RWPE1 (cell line): ENCODE measurements at regions not wholly inside any gene's neighbourhood (a gene's known extent, or its start where the extent isn't known, plus 50 kb on each side); places are given as distances from the start of the nearest gene placed in this dataset.

Experiments
- CTCF ChIA-PET: fragments of 350-600 bp; sonication (Branson Sonifier 250); formaldehyde crosslinking; extraction: SDS; loops from one replicate; lab custom pipeline; 2021; lab: Yijun Ruan, JAX
- POLR2A ChIA-PET: fragments of 400-600 bp; formaldehyde crosslinking; extraction: SDS; loops from one replicate; lab custom pipeline; 2020; ENCODE audit warnings: antibody characterized with exemption; ENCODE audit not compliant: low non-redundant PET; lab: Yijun Ruan, JAX
- DNase-seq: peaks from one replicate; pipeline ENCODE4 v3.0.0; 2012; ENCODE audit warnings: low spot score
- H3K27ac ChIP-seq: fragments of 450-650 bp; 2 replicates; pipeline ENCODE4 v1.5.1; 2017
- CTCF ChIP-seq: fragments of 450-650 bp; conservative IDR thresholded peaks from 2 replicates; pipeline ENCODE4 v1.5.1; 2017; ENCODE audit warnings: low read depth, mild to moderate bottlenecking

DNA sequence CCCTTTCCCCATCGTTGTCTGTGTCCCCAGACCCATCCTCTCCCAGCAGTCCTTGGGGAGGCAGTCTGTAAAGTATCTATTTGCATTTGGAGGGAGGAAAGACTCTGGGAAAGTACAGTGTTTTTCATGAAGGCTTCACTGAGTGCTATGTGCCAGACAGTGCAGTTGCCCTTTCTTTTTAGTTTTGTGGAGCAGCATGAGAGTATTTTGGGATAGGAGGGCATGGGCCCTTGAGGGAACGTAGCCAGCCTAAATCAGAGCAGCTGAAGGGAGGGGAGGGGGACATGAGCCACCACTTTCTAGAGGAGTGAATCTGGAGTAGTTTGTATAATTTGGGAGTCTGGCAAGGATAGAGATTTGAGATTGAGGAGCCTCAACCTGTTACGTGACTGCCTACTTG lies 404.0 kb upstream of the KAZN start:
- TF ChIP-seq CTCF = no peak
- ChIA-PET CTCF (no interaction called here), POLR2A (no interaction called here)

GRCh38 chr1:14205066-14205465 lies 393.4 kb upstream of the KAZN start:
- ChIA-PET POLR2A (no interaction called here), CTCF (interaction anchor here (0.6 kb wide), 1 partner anchor 246 kb away, joined by 4 read pairs; no protein-coding TSS in a partner anchor)
- no peak for DNase-seq
- no peak overlapping the region for H3K27ac ChIP-seq
- no peak for TF ChIP-seq CTCF

More for the DNA sequence above, 404.0 kb upstream of the KAZN start:
- H3K27ac ChIP-seq = no peak overlapping the region
- no peak for DNase-seq

DNA sequence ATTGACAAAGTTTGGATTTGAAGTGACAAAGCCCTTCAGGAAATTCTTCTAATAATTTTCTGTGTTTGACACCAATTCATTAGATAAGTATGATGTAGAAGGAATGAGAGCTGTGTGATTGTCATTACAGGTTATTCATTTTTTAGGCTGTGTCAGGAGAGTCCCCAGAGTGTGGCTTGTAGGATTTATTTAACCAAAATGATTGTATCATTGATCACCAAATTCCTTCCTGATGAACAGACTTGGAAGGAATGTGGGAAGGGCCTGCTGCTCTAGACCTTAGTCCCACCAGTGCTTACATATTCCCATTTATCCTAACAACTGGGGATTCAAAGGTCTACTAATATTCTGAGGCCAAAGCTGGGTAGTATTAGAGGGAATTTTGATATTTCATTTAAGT lies 383.3 kb upstream of the KAZN start:
- POLR2A ChIA-PET = no interaction called here
- CTCF ChIA-PET = interaction anchor here (0.6 kb wide), 1 partner anchor 287 kb away, joined by 3 read pairs; no protein-coding TSS in a partner anchor

DNA sequence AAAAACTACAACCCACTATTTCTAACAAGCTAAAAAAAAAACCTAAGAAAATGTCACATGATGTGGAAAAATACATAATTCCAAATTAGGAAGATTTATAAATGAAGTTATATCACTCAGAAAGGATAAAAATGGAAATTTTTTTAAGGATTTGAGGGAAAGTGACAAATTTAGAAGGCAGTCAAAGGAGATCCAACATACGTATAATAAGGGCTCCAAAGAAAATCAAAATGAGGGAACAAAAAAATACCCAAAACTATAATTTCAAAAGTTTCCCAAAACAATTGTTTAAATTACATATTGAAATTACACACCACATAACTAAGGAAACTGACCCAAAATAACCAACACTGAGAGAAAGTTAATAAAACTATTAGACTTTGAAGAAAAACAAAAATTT lies 381.1 kb upstream of the KAZN start:
- no peak for TF ChIP-seq CTCF
- POLR2A ChIA-PET = no interaction called here
- CTCF ChIA-PET = no interaction called here
- no peak overlapping the region for H3K27ac ChIP-seq
- DNase-seq = no peak

More for the DNA sequence above, 383.3 kb upstream of the KAZN start:
- DNase-seq = peak; percentile 50
- no peak for TF ChIP-seq CTCF
- H3K27ac ChIP-seq = no peak overlapping the region

- TF ChIP-seq CTCF = no peak
- ChIA-PET CTCF (interaction anchor here (0.6 kb wide), 1 partner anchor 58 kb away, joined by 6 read pairs; no protein-coding TSS in a partner anchor), POLR2A (no interaction called here)
- H3K27ac ChIP-seq = no peak overlapping the region
- DNase-seq = no peak
These were observed 378.2 kb upstream of the KAZN start for GRCh38 chr1:14220324-14220723.

DNA sequence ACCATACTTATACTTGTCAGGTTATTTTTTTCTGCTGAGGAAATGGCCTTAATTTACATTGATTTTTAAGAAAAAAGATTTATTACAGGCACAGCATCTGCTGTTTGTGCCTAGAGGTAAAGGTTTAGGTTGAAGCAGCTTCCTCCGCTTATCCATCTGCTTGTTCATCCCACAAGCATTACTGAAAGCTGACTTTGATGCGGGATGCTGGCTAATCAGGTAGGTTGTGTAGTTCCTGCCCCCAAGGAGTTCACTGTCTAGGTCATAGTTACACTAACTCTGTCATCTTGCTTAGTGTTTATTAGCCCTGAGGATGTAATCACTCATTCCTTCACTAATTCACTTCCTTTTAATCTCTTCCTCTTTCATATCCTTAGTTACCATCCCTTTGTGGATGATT lies 377.7 kb upstream of the KAZN start:
- no peak for TF ChIP-seq CTCF
- DNase-seq = no peak
- ChIA-PET POLR2A (no interaction called here), CTCF (interaction anchor here (0.6 kb wide), 1 partner anchor 58 kb away, joined by 6 read pairs; no protein-coding TSS in a partner anchor)
- H3K27ac ChIP-seq = no peak overlapping the region
